ENCODE measurements at regions not wholly inside any gene's neighbourhood (a gene's known extent, or its start where the extent isn't known, plus 50 kb on each side); places are given as distances from the start of the nearest gene placed in this dataset.

GRCh38 chr11:71192629-71193028 lies 59.7 kb downstream of the SHANK2 start:
- Histone ChIP-seq H3K9ac (ENCODE audit: low read depth in 2 of 2, low read length in 2 of 2) (no peak overlapping the region), H3K27me3 (no peaks in the 10 kb centered on the region), H3K9me3 (no peaks in the 10 kb centered on the region), H3K4me1 (peaks cover 11% of the 10 kb centered on the region), H3K36me3 (no peaks in the 10 kb centered on the region), H3K4me3 (no peak overlapping the region), H3K27ac (no peak overlapping the region)
- intact Hi-C loops (cut with DNase I): no loop called here
- TF ChIP-seq CTCF (IDR thresholded peaks at IDR 0.05): no peak
- no peak for DNase-seq

- Histone ChIP-seq H3K9me3 (no peaks in the 10 kb centered on the region), H3K4me1 (peaks cover 11% of the 10 kb centered on the region), H3K36me3 (no peaks in the 10 kb centered on the region), H3K27me3 (no peaks in the 10 kb centered on the region), H3K4me3 (no peak overlapping the region), H3K27ac (no peak overlapping the region), H3K9ac (ENCODE audit: low read depth in 2 of 2, low read length in 2 of 2) (no peak overlapping the region)
- intact Hi-C loops (cut with DNase I): no loop called here
- no peak for TF ChIP-seq CTCF (IDR thresholded peaks at IDR 0.05)
- DNase-seq: no peak
Observed at GRCh38 chr11:71191201-71191600, 61.2 kb downstream of the SHANK2 start.

- H3K27me3 ChIP-seq: no peaks in the 10 kb centered on the region
- no peaks in the 10 kb centered on the region for H3K9me3 ChIP-seq
- peaks cover 11% of the 10 kb centered on the region for H3K4me1 ChIP-seq
- no peak overlapping the region for H3K27ac ChIP-seq
- intact Hi-C loops (cut with DNase I): no loop called here
- no peak for TF ChIP-seq CTCF (IDR thresholded peaks at IDR 0.05)
- DNase-seq: no peak
- no peak overlapping the region for H3K9ac ChIP-seq (ENCODE audit: low read depth in 2 of 2, low read length in 2 of 2)
- no peak overlapping the region for H3K4me3 ChIP-seq
- H3K36me3 ChIP-seq: no peaks in the 10 kb centered on the region
Observed at GRCh38 chr11:71190551-71190950, 61.8 kb downstream of the SHANK2 start.

GRCh38 chr11:71189768-71190315 lies 62.5 kb downstream of the SHANK2 start:
- Histone ChIP-seq H3K9ac (ENCODE audit: low read depth in 2 of 2, low read length in 2 of 2) (no peak overlapping the region), H3K9me3 (no peaks in the 10 kb centered on the region), H3K4me3 (no peak overlapping the region), H3K36me3 (no peaks in the 10 kb centered on the region), H3K4me1 (peaks cover 11% of the 10 kb centered on the region), H3K27ac (no peak overlapping the region), H3K27me3 (no peaks in the 10 kb centered on the region)
- no peak for DNase-seq
- intact Hi-C loops (cut with DNase I): no loop called here
- no peak for TF ChIP-seq CTCF (IDR thresholded peaks at IDR 0.05)

- intact Hi-C loops (cut with DNase I): no loop called here
- Histone ChIP-seq H3K27me3 (no peaks in the 10 kb centered on the region), H3K9ac (ENCODE audit: low read depth in 2 of 2, low read length in 2 of 2) (no peak overlapping the region), H3K27ac (no peak overlapping the region), H3K36me3 (no peaks in the 10 kb centered on the region), H3K4me3 (no peak overlapping the region), H3K4me1 (peaks cover 6% of the 10 kb centered on the region), H3K9me3 (no peaks in the 10 kb centered on the region)
- no peak for DNase-seq
- no peak for TF ChIP-seq CTCF (IDR thresholded peaks at IDR 0.05)
Observed at GRCh38 chr11:71188886-71189767, 63.2 kb downstream of the SHANK2 start.

Data from colonic mucosa (tissue), 4 donors.